ENCODE measurements at regions not wholly inside any gene's neighbourhood (a gene's known extent, or its start where the extent isn't known, plus 50 kb on each side); places are given as distances from the start of the nearest gene placed in this dataset.

GRCh38 chr5:38681966-38682365, 125.5 kb upstream of the LIFR start:
- TF ChIP-seq EZH2 (IDR thresholded peaks at IDR 0.05; ENCODE audit: borderline replicate concordance, low read length): no peak
- TF ChIP-seq CTCF (IDR thresholded peaks at IDR 0.05; ENCODE audit: low read length): no peak
- no peaks in the 10 kb centered on the region for H4K20me1 ChIP-seq (ENCODE audit: insufficient read depth, low read length)
- H3K4me2 ChIP-seq (ENCODE audit: low read length): no peak overlapping the region
- no peaks in the 10 kb centered on the region for H3F3A ChIP-seq (ENCODE audit: insufficient read depth, low read length)
- no peaks in the 10 kb centered on the region for H3K36me3 ChIP-seq (ENCODE audit: insufficient read depth, low read length)
- H3K27me3 ChIP-seq (ENCODE audit: insufficient read depth, low read length): no peaks in the 10 kb centered on the region
- H3K9ac ChIP-seq (ENCODE audit: low read length): no peak overlapping the region
- H3K9me2 ChIP-seq (ENCODE audit: low read depth, low read length): no peaks in the 10 kb centered on the region
- no peaks in the 10 kb centered on the region for H3K79me2 ChIP-seq (ENCODE audit: insufficient read depth, low read length)
- H3K4me3 ChIP-seq (ENCODE audit: low read depth, low read length, poor library complexity, severe bottlenecking): no peak overlapping the region
- H3K4me1 ChIP-seq (ENCODE audit: insufficient read depth, low read length, severe bottlenecking): no peaks in the 10 kb centered on the region
- H3K9me3 ChIP-seq (ENCODE audit: low read length): no peaks in the 10 kb centered on the region
- H2AFZ ChIP-seq (ENCODE audit: low read length): no peak overlapping the region
- H3K27ac ChIP-seq (ENCODE audit: low read depth, low read length, poor library complexity, severe bottlenecking): no peak overlapping the region

GRCh38 chr5:38686658-38687057, 130.2 kb upstream of the LIFR start:
- Histone ChIP-seq H3K4me3 (ENCODE audit: low read depth, low read length, poor library complexity, severe bottlenecking) (no peak overlapping the region), H3K4me2 (ENCODE audit: low read length) (no peak overlapping the region), H3K9me3 (ENCODE audit: low read length) (no peaks in the 10 kb centered on the region), H3K9ac (ENCODE audit: low read length) (no peak overlapping the region), H2AFZ (ENCODE audit: low read length) (no peak overlapping the region), H3K27me3 (ENCODE audit: insufficient read depth, low read length) (no peaks in the 10 kb centered on the region), H3K9me2 (ENCODE audit: low read depth, low read length) (no peaks in the 10 kb centered on the region), H3K4me1 (ENCODE audit: insufficient read depth, low read length, severe bottlenecking) (no peaks in the 10 kb centered on the region), H3K27ac (ENCODE audit: low read depth, low read length, poor library complexity, severe bottlenecking) (no peak overlapping the region), H3F3A (ENCODE audit: insufficient read depth, low read length) (no peaks in the 10 kb centered on the region), H4K20me1 (ENCODE audit: insufficient read depth, low read length) (no peaks in the 10 kb centered on the region), H3K36me3 (ENCODE audit: insufficient read depth, low read length) (no peaks in the 10 kb centered on the region), H3K79me2 (ENCODE audit: insufficient read depth, low read length) (no peaks in the 10 kb centered on the region)
- TF ChIP-seq EZH2 (IDR thresholded peaks at IDR 0.05; ENCODE audit: borderline replicate concordance, low read length) (no peak), CTCF (IDR thresholded peaks at IDR 0.05; ENCODE audit: low read length) (no peak)

GRCh38 chr5:38692346-38692745, 135.9 kb upstream of the LIFR start:
- Histone ChIP-seq H4K20me1 (ENCODE audit: insufficient read depth, low read length) (no peaks in the 10 kb centered on the region), H3K27ac (ENCODE audit: low read depth, low read length, poor library complexity, severe bottlenecking) (no peak overlapping the region), H3K4me2 (ENCODE audit: low read length) (no peak overlapping the region), H3K4me1 (ENCODE audit: insufficient read depth, low read length, severe bottlenecking) (no peaks in the 10 kb centered on the region), H3K4me3 (ENCODE audit: low read depth, low read length, poor library complexity, severe bottlenecking) (no peak overlapping the region), H3K9me3 (ENCODE audit: low read length) (no peaks in the 10 kb centered on the region), H2AFZ (ENCODE audit: low read length) (no peak overlapping the region), H3K27me3 (ENCODE audit: insufficient read depth, low read length) (no peaks in the 10 kb centered on the region), H3F3A (ENCODE audit: insufficient read depth, low read length) (no peaks in the 10 kb centered on the region), H3K36me3 (ENCODE audit: insufficient read depth, low read length) (no peaks in the 10 kb centered on the region), H3K9me2 (ENCODE audit: low read depth, low read length) (no peaks in the 10 kb centered on the region), H3K9ac (ENCODE audit: low read length) (no peak overlapping the region), H3K79me2 (ENCODE audit: insufficient read depth, low read length) (no peaks in the 10 kb centered on the region)
- TF ChIP-seq CTCF (IDR thresholded peaks at IDR 0.05; ENCODE audit: low read length) (no peak), EZH2 (IDR thresholded peaks at IDR 0.05; ENCODE audit: borderline replicate concordance, low read length) (no peak)

Measured in OCI-LY1 (cell line).